ENCODE measurements at regions not wholly inside any gene's neighbourhood (a gene's known extent, or its start where the extent isn't known, plus 50 kb on each side); places are given as distances from the start of the nearest gene placed in this dataset.
"Not testable (repeated sequence)": the region's sequence is repeated elsewhere in the genome, so short reads cannot be mapped to it uniquely, and the experiment has no call there.

- intact Hi-C loops (cut with DNase I) = no loop called here
- DNase-seq = no peak
Observed at GRCh38 chr9:28124917-28125316, 551.6 kb upstream of the C9orf72 start.

GRCh38 chr9:28127101-28127500, 553.8 kb upstream of the C9orf72 start:
- no peak for DNase-seq
- intact Hi-C loops (cut with DNase I) = no loop called here

- intact Hi-C loops (cut with DNase I) = no loop called here
- no peak for DNase-seq
Observed at GRCh38 chr9:28134446-28134976, 561.2 kb upstream of the C9orf72 start.

- intact Hi-C loops (cut with DNase I) = no loop called here
- no peak for DNase-seq
Observed at GRCh38 chr9:28135549-28135948, 562.3 kb upstream of the C9orf72 start.

- DNase-seq = no peak
- intact Hi-C loops (cut with DNase I) = no loop called here
Observed at GRCh38 chr9:28136113-28136512, 562.8 kb upstream of the C9orf72 start.

- DNase-seq; intact Hi-C loops (cut with DNase I): not testable (repeated sequence)
Observed at GRCh38 chr9:28147430-28147829, 574.1 kb upstream of the C9orf72 start.

GRCh38 chr9:28147923-28148597, 574.8 kb upstream of the C9orf72 start:
- DNase-seq; intact Hi-C loops (cut with DNase I): not testable (repeated sequence)

- DNase-seq; intact Hi-C loops (cut with DNase I): not testable (repeated sequence)
Observed at GRCh38 chr9:28149361-28150050, 576.2 kb upstream of the C9orf72 start.

GRCh38 chr9:28155067-28155466, 581.8 kb upstream of the C9orf72 start:
- intact Hi-C loops (cut with DNase I) = no loop called here
- no peak for DNase-seq

GRCh38 chr9:28155671-28156070, 582.4 kb upstream of the C9orf72 start:
- intact Hi-C loops (cut with DNase I) = no loop called here
- DNase-seq = no peak

- intact Hi-C loops (cut with DNase I) = no loop called here
- no peak for DNase-seq
Observed at GRCh38 chr9:28158451-28158850, 585.2 kb upstream of the C9orf72 start.

- intact Hi-C loops (cut with DNase I) = no loop called here
- DNase-seq = no peak
Observed at GRCh38 chr9:28163619-28164018, 590.3 kb upstream of the C9orf72 start.

- DNase-seq = no peak
- intact Hi-C loops (cut with DNase I) = no loop called here
Observed at GRCh38 chr9:28166179-28166578, 592.9 kb upstream of the C9orf72 start.

- DNase-seq = no peak
- intact Hi-C loops (cut with DNase I) = no loop called here
Observed at GRCh38 chr9:28177142-28177541, 603.9 kb upstream of the C9orf72 start.

GRCh38 chr9:28177925-28178324, 604.6 kb upstream of the C9orf72 start:
- no peak for DNase-seq
- intact Hi-C loops (cut with DNase I) = no loop called here

GRCh38 chr9:28179893-28180292, 606.6 kb upstream of the C9orf72 start:
- no peak for DNase-seq
- intact Hi-C loops (cut with DNase I) = no loop called here

- no peak for DNase-seq
Observed at GRCh38 chr9:28190981-28191380, 617.7 kb upstream of the C9orf72 start.

GRCh38 chr9:28197653-28198052, 624.4 kb upstream of the C9orf72 start:
- intact Hi-C loops (cut with DNase I) = no loop called here
- no peak for DNase-seq

More at GRCh38 chr9:28190981-28191380, 617.7 kb upstream of the C9orf72 start:
- intact Hi-C loops (cut with DNase I) = no loop called here

GRCh38 chr9:28203036-28203435, 629.8 kb upstream of the C9orf72 start:
- intact Hi-C loops (cut with DNase I) = no loop called here
- DNase-seq = no peak

GRCh38 chr9:28206280-28206679, 633.0 kb upstream of the C9orf72 start:
- peak in 6 of 42 donors; percentile 7 to 40 (median 13) for DNase-seq
- intact Hi-C loops (cut with DNase I) = no loop called here

GRCh38 chr9:28207657-28208056, 634.4 kb upstream of the C9orf72 start:
- no peak for DNase-seq
- intact Hi-C loops (cut with DNase I) = no loop called here
